ENCODE measurements at regions not wholly inside any gene's neighbourhood (a gene's known extent, or its start where the extent isn't known, plus 50 kb on each side); places are given as distances from the start of the nearest gene placed in this dataset.

GRCh38 chr10:8128511-8128910 is 74.0 kb downstream of the GATA3 start:
- no TSS peak for BruUV-seq (replicated peaks)
- Histone ChIP-seq H3K9me3 (ENCODE audit: control insufficient read depth in 1 of 2, insufficient read depth in 1 of 2, low read depth in 1 of 2, low read length in 2 of 2) (no peaks in the 10 kb centered on the region), H3K4me2 (ENCODE audit: low read length) (no peak overlapping the region), H3K4me3 (replicated peaks in 1 of 2; ENCODE audit: low read depth in 1 of 2, low read length in 2 of 2) (no peak overlapping the region), H4K20me1 (ENCODE audit: insufficient read depth) (no peaks in the 10 kb centered on the region), H3K9ac (ENCODE audit: low read length) (no peak overlapping the region), H3K27ac (ENCODE audit: low read depth, low read length) (no peak overlapping the region), H3K36me3 (ENCODE audit: control insufficient read depth in 1 of 2, insufficient read depth in 2 of 2, low read length in 2 of 2) (no peaks in the 10 kb centered on the region), H2AFZ (ENCODE audit: low read depth, low read length, poor library complexity, severe bottlenecking) (no peak overlapping the region), H3K27me3 (ENCODE audit: insufficient read depth, low read length) (no peaks in the 10 kb centered on the region; the same call in 1 of the 2 replicates), H3K9me2 (ENCODE audit: insufficient read depth) (no peaks in the 10 kb centered on the region), H3K79me2 (ENCODE audit: insufficient read depth, low read length) (no peaks in the 10 kb centered on the region), H3K4me1 (ENCODE audit: control insufficient read depth in 1 of 2, insufficient read depth in 2 of 2, low read length in 2 of 2) (peaks cover 2 to 12% of the 10 kb centered on the region in 2 experiments; a peak in 2 of 4 replicates)
- intact Hi-C loops (cut with micrococcal nuclease): no loop called here
- ChIA-PET POLR2A (no interaction called here), CTCF (no interaction called here), RAD21 (ENCODE audit: low non-redundant PET in 1 of 2, low total read pairs in 2 of 2, uncharacterized antibody in 2 of 2, unreplicated experiment in 2 of 2) (no interaction called here)
- no peak for ATAC-seq
- no peak for TF ChIP-seq EZH2 (IDR thresholded peaks at IDR 0.05)
- no peak for TF ChIP-seq MAX (IDR thresholded peaks at IDR 0.05)
- no peak for DNase-seq (ENCODE audit: low read depth, low spot score)

GRCh38 chr10:8129438-8129837 is 75.0 kb downstream of the GATA3 start:
- Histone ChIP-seq H3K4me1 (ENCODE audit: control insufficient read depth in 1 of 2, insufficient read depth in 2 of 2, low read length in 2 of 2) (peaks cover 2 to 12% of the 10 kb centered on the region in 2 experiments; a peak in 2 of 4 replicates), H3K27me3 (ENCODE audit: insufficient read depth, low read length) (no peaks in the 10 kb centered on the region; the same call in 1 of the 2 replicates), H3K79me2 (ENCODE audit: insufficient read depth, low read length) (no peaks in the 10 kb centered on the region), H3K27ac (ENCODE audit: low read depth, low read length) (no peak overlapping the region), H3K9me2 (ENCODE audit: insufficient read depth) (no peaks in the 10 kb centered on the region), H3K9me3 (ENCODE audit: control insufficient read depth in 1 of 2, insufficient read depth in 1 of 2, low read depth in 1 of 2, low read length in 2 of 2) (no peaks in the 10 kb centered on the region), H3K4me3 (replicated peaks in 1 of 2; ENCODE audit: low read depth in 1 of 2, low read length in 2 of 2) (no peak overlapping the region), H3K4me2 (ENCODE audit: low read length) (no peak overlapping the region), H4K20me1 (ENCODE audit: insufficient read depth) (no peaks in the 10 kb centered on the region), H3K36me3 (ENCODE audit: control insufficient read depth in 1 of 2, insufficient read depth in 2 of 2, low read length in 2 of 2) (no peaks in the 10 kb centered on the region), H2AFZ (ENCODE audit: low read depth, low read length, poor library complexity, severe bottlenecking) (no peak overlapping the region), H3K9ac (ENCODE audit: low read length) (no peak overlapping the region)
- POLR2A ChIA-PET: interaction anchor here (0.6 kb wide), 1 partner anchor 102 kb away, joined by 3 read pairs; no protein-coding TSS in a partner anchor
- ATAC-seq: no peak
- CTCF ChIA-PET: no interaction called here
- BruUV-seq (replicated peaks): no TSS peak
- intact Hi-C loops (cut with micrococcal nuclease): no loop called here
- no peak for TF ChIP-seq ZFX (IDR thresholded peaks at IDR 0.05)
- TF ChIP-seq MAX (IDR thresholded peaks at IDR 0.05): no peak
- no peak for TF ChIP-seq ELF1 (IDR thresholded peaks at IDR 0.05; ENCODE audit: borderline replicate concordance, low read depth)
- no peak for TF ChIP-seq ZBTB33 (IDR thresholded peaks at IDR 0.05; ENCODE audit: extremely low read depth, insufficient replicate concordance, low read length)
- no peak for TF ChIP-seq REST (IDR thresholded peaks at IDR 0.05; ENCODE audit: low read depth)
- no peak for TF ChIP-seq RAD21 (IDR thresholded peaks at IDR 0.05; ENCODE audit: low read depth)
- no peak for TF ChIP-seq EGR1 (IDR thresholded peaks at IDR 0.05; ENCODE audit: low read depth)
- no peak for TF ChIP-seq CBX3 (IDR thresholded peaks at IDR 0.05; ENCODE audit: low read depth)
- no peak for TF ChIP-seq CEBPB (IDR thresholded peaks at IDR 0.05; ENCODE audit: low read depth)
- RAD21 ChIA-PET (ENCODE audit: low non-redundant PET in 1 of 2, low total read pairs in 2 of 2, uncharacterized antibody in 2 of 2, unreplicated experiment in 2 of 2): no interaction called here
- no peak for DNase-seq (ENCODE audit: low read depth, low spot score)

Measured in HCT116 (cell line).